ENCODE measurements at regions not wholly inside any gene's neighbourhood (a gene's known extent, or its start where the extent isn't known, plus 50 kb on each side); places are given as distances from the start of the nearest gene placed in this dataset.
"Not testable (repeated sequence)": the region's sequence is repeated elsewhere in the genome, so short reads cannot be mapped to it uniquely, and the experiment has no call there.

DNA sequence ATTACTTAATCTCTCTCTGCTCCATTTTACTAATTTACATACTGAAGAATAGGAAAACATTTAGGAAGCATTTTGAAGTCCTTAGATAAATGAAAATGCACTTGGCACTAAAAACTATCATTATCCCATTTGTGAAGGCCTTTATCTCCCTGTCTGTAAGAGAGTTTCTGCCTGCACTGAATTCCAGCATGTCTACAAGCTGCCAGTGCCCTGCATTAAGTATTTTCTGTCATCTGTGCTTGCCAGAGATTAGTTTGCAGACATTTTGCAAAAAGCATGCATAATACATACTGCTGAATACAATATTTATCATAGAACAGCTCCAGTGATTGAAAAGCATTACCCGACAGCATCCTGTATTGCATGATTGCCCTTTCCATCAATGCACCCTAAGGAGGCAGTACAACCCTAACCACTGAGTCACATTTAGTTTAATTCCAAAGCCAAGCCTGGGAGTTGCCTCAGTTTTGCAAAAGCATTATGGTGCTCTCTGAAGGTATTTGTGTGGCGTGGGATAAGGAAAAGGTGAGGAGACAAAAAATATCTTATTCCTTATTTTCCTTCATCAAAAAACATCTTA is 280.2 kb upstream of the TOM1L1 start:
- Histone ChIP-seq H3K9me3 (ENCODE audit: insufficient read depth, low read depth) (no peaks in the 10 kb centered on the region), H2AFZ (no peak overlapping the region), H3K9me2 (ENCODE audit: insufficient read depth) (no peaks in the 10 kb centered on the region), H3K36me3 (ENCODE audit: low read depth) (no peaks in the 10 kb centered on the region), H3K4me1 (replicated peaks; ENCODE audit: insufficient read depth) (no peaks in the 10 kb centered on the region), H3K4me2 (no peak overlapping the region), H3K27ac (no peak overlapping the region), H3F3A (ENCODE audit: insufficient read depth, low read depth) (no peaks in the 10 kb centered on the region), H3K4me3 (no peak overlapping the region), H3K27me3 (ENCODE audit: insufficient read depth, low read depth) (peaks cover 3% of the 10 kb centered on the region; the same call in 1 of the 2 replicates), H3K79me2 (ENCODE audit: low read depth) (no peaks in the 10 kb centered on the region), H4K20me1 (ENCODE audit: insufficient read depth) (no peaks in the 10 kb centered on the region)
- TF ChIP-seq, protein P1, sequence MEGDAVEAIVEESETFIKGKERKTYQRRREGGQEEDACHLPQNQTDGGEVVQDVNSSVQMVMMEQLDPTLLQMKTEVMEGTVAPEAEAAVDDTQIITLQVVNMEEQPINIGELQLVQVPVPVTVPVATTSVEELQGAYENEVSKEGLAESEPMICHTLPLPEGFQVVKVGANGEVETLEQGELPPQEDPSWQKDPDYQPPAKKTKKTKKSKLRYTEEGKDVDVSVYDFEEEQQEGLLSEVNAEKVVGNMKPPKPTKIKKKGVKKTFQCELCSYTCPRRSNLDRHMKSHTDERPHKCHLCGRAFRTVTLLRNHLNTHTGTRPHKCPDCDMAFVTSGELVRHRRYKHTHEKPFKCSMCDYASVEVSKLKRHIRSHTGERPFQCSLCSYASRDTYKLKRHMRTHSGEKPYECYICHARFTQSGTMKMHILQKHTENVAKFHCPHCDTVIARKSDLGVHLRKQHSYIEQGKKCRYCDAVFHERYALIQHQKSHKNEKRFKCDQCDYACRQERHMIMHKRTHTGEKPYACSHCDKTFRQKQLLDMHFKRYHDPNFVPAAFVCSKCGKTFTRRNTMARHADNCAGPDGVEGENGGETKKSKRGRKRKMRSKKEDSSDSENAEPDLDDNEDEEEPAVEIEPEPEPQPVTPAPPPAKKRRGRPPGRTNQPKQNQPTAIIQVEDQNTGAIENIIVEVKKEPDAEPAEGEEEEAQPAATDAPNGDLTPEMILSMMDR (conservative IDR thresholded peaks at IDR 0.05): no peak
- TF ChIP-seq EZH2 (IDR thresholded peaks at IDR 0.05; ENCODE audit: low read depth): no peak
- DNase-seq: no peak
- POLR2A ChIA-PET (ENCODE audit: unreplicated experiment): no interaction called here
- intact Hi-C loops (cut with micrococcal nuclease; ENCODE audit: unreplicated experiment): no loop called here
- no TSS peak for BruUV-seq (replicated peaks)
- CTCF ChIA-PET: no interaction called here

DNA sequence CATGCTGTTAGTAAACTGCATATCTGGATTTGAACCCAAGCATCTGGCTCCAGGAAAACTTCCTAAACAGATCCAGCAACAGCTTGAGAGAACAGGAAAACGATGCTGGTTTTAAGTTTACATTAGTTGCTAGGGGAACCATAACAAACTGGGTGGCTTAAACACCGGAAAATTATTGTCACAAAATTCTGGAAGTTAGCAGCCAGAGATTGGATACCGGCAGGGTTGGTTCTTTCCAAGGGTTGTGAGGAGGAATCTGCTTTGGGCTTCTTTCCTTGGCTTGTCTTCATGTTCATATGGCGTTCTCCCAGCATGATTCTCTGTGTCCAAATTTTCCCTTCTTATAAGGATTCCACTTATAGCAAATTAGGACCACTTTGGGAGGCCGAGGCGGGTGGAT is 276.9 kb upstream of the TOM1L1 start:
- Histone ChIP-seq H3K4me3 (no peak overlapping the region), H3F3A (ENCODE audit: insufficient read depth, low read depth) (no peaks in the 10 kb centered on the region), H3K4me2 (no peak overlapping the region), H2AFZ (no peak overlapping the region), H3K27me3 (ENCODE audit: insufficient read depth, low read depth) (peaks cover 3% of the 10 kb centered on the region; the same call in 1 of the 2 replicates), H3K4me1 (replicated peaks; ENCODE audit: insufficient read depth) (no peaks in the 10 kb centered on the region), H3K9me2 (ENCODE audit: insufficient read depth) (no peaks in the 10 kb centered on the region), H4K20me1 (ENCODE audit: insufficient read depth) (no peaks in the 10 kb centered on the region), H3K36me3 (ENCODE audit: low read depth) (no peaks in the 10 kb centered on the region), H3K79me2 (ENCODE audit: low read depth) (no peaks in the 10 kb centered on the region), H3K9me3 (ENCODE audit: insufficient read depth, low read depth) (no peaks in the 10 kb centered on the region), H3K27ac (no peak overlapping the region)
- TF ChIP-seq EZH2 (IDR thresholded peaks at IDR 0.05; ENCODE audit: low read depth): no peak
- TF ChIP-seq, protein P1 (conservative IDR thresholded peaks at IDR 0.05): no peak
- BruUV-seq (replicated peaks): no TSS peak
- intact Hi-C loops (cut with micrococcal nuclease; ENCODE audit: unreplicated experiment): no loop called here
- CTCF ChIA-PET: no interaction called here
- no peak for DNase-seq
- POLR2A ChIA-PET (ENCODE audit: unreplicated experiment): no interaction called here

DNA sequence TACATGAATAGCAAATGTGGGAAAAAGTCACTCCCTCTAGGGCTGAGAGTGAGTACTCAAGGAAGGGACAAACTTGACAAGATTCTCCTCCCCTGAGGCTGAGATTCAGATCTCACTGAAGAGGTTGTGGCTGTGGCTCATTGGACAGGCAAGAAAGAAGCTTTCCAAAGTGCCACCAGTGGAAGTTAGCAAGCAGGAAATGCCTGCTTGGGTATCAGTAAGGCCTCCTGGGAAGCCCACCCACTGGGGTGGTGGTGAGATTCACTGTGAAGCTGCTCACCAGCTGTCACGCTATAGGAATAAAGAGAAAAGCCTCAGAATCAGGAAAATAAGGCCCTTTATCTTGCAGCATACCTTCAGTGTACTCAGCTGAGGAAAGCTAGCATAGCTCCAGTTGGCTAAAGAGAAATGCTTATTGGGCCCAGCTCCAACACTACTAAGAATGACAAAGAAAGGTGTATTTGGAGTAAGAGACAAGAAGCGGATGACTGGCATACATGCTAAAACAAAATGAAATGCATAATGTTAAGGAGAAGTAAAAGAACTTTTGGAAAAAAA is 274.4 kb upstream of the TOM1L1 start:
- no TSS peak for BruUV-seq (replicated peaks)
- H3K4me3 ChIP-seq: no peak overlapping the region
- H3K27me3 ChIP-seq (ENCODE audit: insufficient read depth, low read depth): peaks cover 3% of the 10 kb centered on the region; the same call in 1 of the 2 replicates
- TF ChIP-seq, protein P1 (conservative IDR thresholded peaks at IDR 0.05): no peak
- TF ChIP-seq EZH2 (IDR thresholded peaks at IDR 0.05; ENCODE audit: low read depth): no peak
- H3K9me2 ChIP-seq (ENCODE audit: insufficient read depth): no peaks in the 10 kb centered on the region
- CTCF ChIA-PET: interaction anchor here (0.6 kb wide), 1 partner anchor 1466 kb away, joined by 3 read pairs; no protein-coding TSS in a partner anchor
- H3K79me2 ChIP-seq (ENCODE audit: low read depth): no peaks in the 10 kb centered on the region
- H2AFZ ChIP-seq: no peak overlapping the region
- H3K36me3 ChIP-seq (ENCODE audit: low read depth): no peaks in the 10 kb centered on the region
- no peaks in the 10 kb centered on the region for H3F3A ChIP-seq (ENCODE audit: insufficient read depth, low read depth)
- H4K20me1 ChIP-seq (ENCODE audit: insufficient read depth): no peaks in the 10 kb centered on the region
- POLR2A ChIA-PET (ENCODE audit: unreplicated experiment): no interaction called here
- H3K9me3 ChIP-seq (ENCODE audit: insufficient read depth, low read depth): no peaks in the 10 kb centered on the region
- H3K4me2 ChIP-seq: no peak overlapping the region
- no peaks in the 10 kb centered on the region for H3K4me1 ChIP-seq (replicated peaks; ENCODE audit: insufficient read depth)
- no peak for DNase-seq
- intact Hi-C loops (cut with micrococcal nuclease; ENCODE audit: unreplicated experiment): no loop called here
- H3K27ac ChIP-seq: no peak overlapping the region

DNA sequence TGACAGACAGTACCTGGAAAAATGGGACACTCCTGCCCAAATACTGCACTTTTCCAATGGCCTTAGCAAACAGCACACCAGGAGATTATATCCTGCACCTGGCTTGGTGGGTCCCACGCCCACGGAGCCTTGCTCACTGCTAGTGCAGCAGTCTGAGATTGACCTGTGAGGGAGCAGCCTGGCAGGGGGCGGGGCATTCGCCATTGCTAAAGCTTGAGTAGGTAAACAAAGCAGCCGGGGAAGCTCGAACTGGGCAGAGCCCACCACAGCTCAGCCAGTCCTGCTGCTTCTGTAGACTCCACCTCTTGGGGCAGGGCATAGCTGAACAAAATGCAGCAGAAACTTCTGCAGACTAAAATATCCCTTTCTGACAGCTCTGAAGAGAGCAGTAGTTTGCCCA is 261.2 kb upstream of the TOM1L1 start:
- H3K27ac ChIP-seq; H3K79me2 ChIP-seq (ENCODE audit: low read depth); H4K20me1 ChIP-seq (ENCODE audit: insufficient read depth); H3K4me3 ChIP-seq; BruUV-seq (replicated peaks); CTCF ChIA-PET; intact Hi-C loops (cut with micrococcal nuclease; ENCODE audit: unreplicated experiment); DNase-seq; H3K4me2 ChIP-seq; H3K4me1 ChIP-seq (replicated peaks; ENCODE audit: insufficient read depth); H3K27me3 ChIP-seq (ENCODE audit: insufficient read depth, low read depth); POLR2A ChIA-PET (ENCODE audit: unreplicated experiment); H2AFZ ChIP-seq; H3K36me3 ChIP-seq (ENCODE audit: low read depth); H3K9me2 ChIP-seq (ENCODE audit: insufficient read depth); H3K9me3 ChIP-seq (ENCODE audit: insufficient read depth, low read depth); H3F3A ChIP-seq (ENCODE audit: insufficient read depth, low read depth): not testable (repeated sequence)
